ENCODE measurements at regions not wholly inside any gene's neighbourhood (a gene's known extent, or its start where the extent isn't known, plus 50 kb on each side); places are given as distances from the start of the nearest gene placed in this dataset.
"Not testable (repeated sequence)": the region's sequence is repeated elsewhere in the genome, so short reads cannot be mapped to it uniquely, and the experiment has no call there.

GRCh38 chr6:105560611-105561066, 157.8 kb upstream of the PREP start:
- no peak for DNase-seq
- intact Hi-C loops (cut with DNase I) = no loop called here

GRCh38 chr6:105557291-105557690, 154.4 kb upstream of the PREP start:
- no peak for DNase-seq
- intact Hi-C loops (cut with DNase I) = no loop called here

GRCh38 chr6:105553171-105553570, 150.3 kb upstream of the PREP start:
- intact Hi-C loops (cut with DNase I) = no loop called here
- DNase-seq = no peak

GRCh38 chr6:105550955-105551620, 148.2 kb upstream of the PREP start:
- no peak for DNase-seq
- intact Hi-C loops (cut with DNase I) = no loop called here

GRCh38 chr6:105546754-105547153, 143.9 kb upstream of the PREP start:
- intact Hi-C loops (cut with DNase I) = no loop called here

GRCh38 chr6:105545947-105546731, 143.3 kb upstream of the PREP start:
- DNase-seq = no peak
- intact Hi-C loops (cut with DNase I) = no loop called here

More at GRCh38 chr6:105546754-105547153, 143.9 kb upstream of the PREP start:
- no peak for DNase-seq

GRCh38 chr6:105545228-105545920, 142.5 kb upstream of the PREP start:
- intact Hi-C loops (cut with DNase I) = no loop called here
- no peak for DNase-seq

- intact Hi-C loops (cut with DNase I) = no loop called here
- no peak for DNase-seq
Measured at GRCh38 chr6:105539911-105540310, 137.0 kb upstream of the PREP start.

- intact Hi-C loops (cut with DNase I) = no loop called here
- DNase-seq = no peak
Measured at GRCh38 chr6:105537981-105538578, 135.2 kb upstream of the PREP start.

- no peak for DNase-seq
- intact Hi-C loops (cut with DNase I) = no loop called here
Measured at GRCh38 chr6:105536961-105537360, 134.1 kb upstream of the PREP start.

GRCh38 chr6:105533301-105533700, 130.4 kb upstream of the PREP start:
- no peak for DNase-seq
- intact Hi-C loops (cut with DNase I) = no loop called here

- intact Hi-C loops (cut with DNase I) = no loop called here
- no peak for DNase-seq
Measured at GRCh38 chr6:105526225-105526872, 123.5 kb upstream of the PREP start.

GRCh38 chr6:105522626-105523322, 119.9 kb upstream of the PREP start:
- intact Hi-C loops (cut with DNase I) = no loop called here
- no peak for DNase-seq

GRCh38 chr6:105519954-105520353, 117.1 kb upstream of the PREP start:
- no peak for DNase-seq
- intact Hi-C loops (cut with DNase I) = no loop called here

- DNase-seq; intact Hi-C loops (cut with DNase I): not testable (repeated sequence)
Measured at GRCh38 chr6:105518993-105519392, 116.1 kb upstream of the PREP start.

GRCh38 chr6:105515054-105515453, 112.2 kb upstream of the PREP start:
- intact Hi-C loops (cut with DNase I) = no loop called here
- no peak for DNase-seq

GRCh38 chr6:105514306-105514705, 111.4 kb upstream of the PREP start:
- no peak for DNase-seq
- intact Hi-C loops (cut with DNase I) = no loop called here

GRCh38 chr6:105511639-105512038, 108.8 kb upstream of the PREP start:
- intact Hi-C loops (cut with DNase I) = no loop called here
- no peak for DNase-seq

GRCh38 chr6:105510746-105511145, 107.9 kb upstream of the PREP start:
- DNase-seq = no peak

More at GRCh38 chr6:105510746-105511145, 107.9 kb upstream of the PREP start:
- intact Hi-C loops (cut with DNase I) = no loop called here

Measured in head of caudate nucleus (tissue), 42 donors.